Tibial nerve (tissue), 3 donors: ENCODE measurements at regions not wholly inside any gene's neighbourhood (a gene's known extent, or its start where the extent isn't known, plus 50 kb on each side); places are given as distances from the start of the nearest gene placed in this dataset.

Experiments used
- POLR2A ChIP-seq, 2 donors: fragments of 450-650 bp; IDR thresholded peaks; one replicate each; pipeline ENCODE4 v1.6.1; 2017; ENCODE audit warnings: antibody characterized with exemption in 2 of 2, mild to moderate bottlenecking in 2 of 2, moderate library complexity in 2 of 2
- TF ChIP-seq, protein P1 (sequence below), 5 experiments: fragments of 200-600 bp in 3 of 5; fragments of 450-650 bp in 2 of 5; sonication (generic) in 3 of 5; IDR thresholded peaks; one replicate each; pipeline ENCODE4 v1.5.1; 2016 to 2019; ENCODE audit warnings: antibody characterized with exemption in 5 of 5, mild to moderate bottlenecking in 3 of 5, moderate library complexity in 2 of 5

- TF ChIP-seq, protein P1, sequence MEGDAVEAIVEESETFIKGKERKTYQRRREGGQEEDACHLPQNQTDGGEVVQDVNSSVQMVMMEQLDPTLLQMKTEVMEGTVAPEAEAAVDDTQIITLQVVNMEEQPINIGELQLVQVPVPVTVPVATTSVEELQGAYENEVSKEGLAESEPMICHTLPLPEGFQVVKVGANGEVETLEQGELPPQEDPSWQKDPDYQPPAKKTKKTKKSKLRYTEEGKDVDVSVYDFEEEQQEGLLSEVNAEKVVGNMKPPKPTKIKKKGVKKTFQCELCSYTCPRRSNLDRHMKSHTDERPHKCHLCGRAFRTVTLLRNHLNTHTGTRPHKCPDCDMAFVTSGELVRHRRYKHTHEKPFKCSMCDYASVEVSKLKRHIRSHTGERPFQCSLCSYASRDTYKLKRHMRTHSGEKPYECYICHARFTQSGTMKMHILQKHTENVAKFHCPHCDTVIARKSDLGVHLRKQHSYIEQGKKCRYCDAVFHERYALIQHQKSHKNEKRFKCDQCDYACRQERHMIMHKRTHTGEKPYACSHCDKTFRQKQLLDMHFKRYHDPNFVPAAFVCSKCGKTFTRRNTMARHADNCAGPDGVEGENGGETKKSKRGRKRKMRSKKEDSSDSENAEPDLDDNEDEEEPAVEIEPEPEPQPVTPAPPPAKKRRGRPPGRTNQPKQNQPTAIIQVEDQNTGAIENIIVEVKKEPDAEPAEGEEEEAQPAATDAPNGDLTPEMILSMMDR (IDR thresholded peaks at IDR 0.05), result no peak
- TF ChIP-seq POLR2A (IDR thresholded peaks at IDR 0.05), result no peak
Observed at GRCh38 chr21:19031953-19032352, 628.4 kb upstream of the TMPRSS15 start.
